ENCODE measurements at regions not wholly inside any gene's neighbourhood (a gene's known extent, or its start where the extent isn't known, plus 50 kb on each side); places are given as distances from the start of the nearest gene placed in this dataset.
"Not testable (repeated sequence)": the region's sequence is repeated elsewhere in the genome, so short reads cannot be mapped to it uniquely, and the experiment has no call there.

GRCh38 chr11:71332447-71332846 is 80.1 kb upstream of the SHANK2 start:
- DNase-seq, result no peak

- no peak for DNase-seq
Measured at GRCh38 chr11:71332046-71332445, 79.7 kb upstream of the SHANK2 start.

GRCh38 chr11:71331631-71332030 is 79.3 kb upstream of the SHANK2 start:
- no peak for DNase-seq

GRCh38 chr11:71330996-71331395 is 78.6 kb upstream of the SHANK2 start:
- no peak for DNase-seq

GRCh38 chr11:71330349-71330748 is 78.0 kb upstream of the SHANK2 start:
- no peak for DNase-seq

GRCh38 chr11:71329786-71330185 is 77.4 kb upstream of the SHANK2 start:
- no peak for DNase-seq

GRCh38 chr11:71329165-71329510 is 76.8 kb upstream of the SHANK2 start:
- no peak for DNase-seq

- no peak for DNase-seq
Measured at GRCh38 chr11:71327156-71328085, 75.0 kb upstream of the SHANK2 start.

- no peak for DNase-seq
Measured at GRCh38 chr11:71326328-71326940, 74.1 kb upstream of the SHANK2 start.

GRCh38 chr11:71325418-71326327 is 73.3 kb upstream of the SHANK2 start:
- no peak for DNase-seq

GRCh38 chr11:71324788-71325417 is 72.5 kb upstream of the SHANK2 start:
- no peak for DNase-seq

GRCh38 chr11:71323876-71324526 is 71.6 kb upstream of the SHANK2 start:
- no peak for DNase-seq

- no peak for DNase-seq
Measured at GRCh38 chr11:71322861-71323582, 70.6 kb upstream of the SHANK2 start.

- DNase-seq, result no peak
Measured at GRCh38 chr11:71322192-71322735, 69.9 kb upstream of the SHANK2 start.

- no peak for DNase-seq
Measured at GRCh38 chr11:71321433-71322191, 69.2 kb upstream of the SHANK2 start.

GRCh38 chr11:71316701-71317100 is 64.3 kb upstream of the SHANK2 start:
- DNase-seq, result no peak

- not testable (repeated sequence) for DNase-seq
Measured at GRCh38 chr11:71312616-71313015, 60.2 kb upstream of the SHANK2 start.

- DNase-seq, result no peak
Measured at GRCh38 chr11:71311928-71312510, 59.6 kb upstream of the SHANK2 start.
